Endothelial cell of umbilical vein (primary cell): ENCODE measurements at regions not wholly inside any gene's neighbourhood (a gene's known extent, or its start where the extent isn't known, plus 50 kb on each side); places are given as distances from the start of the nearest gene placed in this dataset.

Source experiments
- EZH2 ChIP-seq: IDR thresholded peaks from 2 replicates; pipeline ENCODE4 v1.6.1; 2012; ENCODE audit warnings: borderline replicate concordance, low read depth, mild to moderate bottlenecking, moderate library complexity, low read length, inconsistent platforms; ENCODE audit not compliant: severe bottlenecking
- FOS ChIP-seq: IDR thresholded peaks from 2 replicates; pipeline ENCODE4 v1.6.1; 2011; ENCODE audit warnings: mild to moderate bottlenecking, low read length, moderate library complexity, borderline replicate concordance; ENCODE audit not compliant: insufficient read depth
- JUN ChIP-seq: IDR thresholded peaks from 2 replicates; pipeline ENCODE4 v1.6.1; 2011; ENCODE audit warnings: borderline replicate concordance, low read depth; ENCODE audit not compliant: insufficient read length, insufficient read depth
- POLR2A ChIP-seq: IDR thresholded peaks from 2 replicates; pipeline ENCODE4 v1.6.1; 2012; ENCODE audit warnings: low read depth, mild to moderate bottlenecking, control low read depth, low read length
- POLR2AphosphoS5 ChIP-seq: IDR thresholded peaks from 2 replicates; pipeline ENCODE4 v1.6.1; 2012; ENCODE audit warnings: low read depth, mild to moderate bottlenecking, control low read depth, low read length, moderate library complexity; ENCODE audit not compliant: insufficient read depth
- TF ChIP-seq, protein P1 (sequence below), 2 donors: IDR thresholded peaks; 1 replicate in 1 of 2; 2 replicates in 1 of 2; pipeline ENCODE4 v1.5.1; 2011; ENCODE audit warnings: low read length in 2 of 2, mild to moderate bottlenecking in 2 of 2, moderate library complexity in 2 of 2, control low read depth in 1 of 2, inconsistent platforms in 1 of 2, low read depth in 1 of 2; ENCODE audit not compliant: insufficient read depth in 1 of 2; ENCODE audit errors: extremely low read depth in 1 of 2
- TF ChIP-seq, protein P2 (sequence below): IDR thresholded peaks from 2 replicates; pipeline ENCODE4 v1.6.1; 2011; ENCODE audit not compliant: insufficient read depth, insufficient read length

DNA sequence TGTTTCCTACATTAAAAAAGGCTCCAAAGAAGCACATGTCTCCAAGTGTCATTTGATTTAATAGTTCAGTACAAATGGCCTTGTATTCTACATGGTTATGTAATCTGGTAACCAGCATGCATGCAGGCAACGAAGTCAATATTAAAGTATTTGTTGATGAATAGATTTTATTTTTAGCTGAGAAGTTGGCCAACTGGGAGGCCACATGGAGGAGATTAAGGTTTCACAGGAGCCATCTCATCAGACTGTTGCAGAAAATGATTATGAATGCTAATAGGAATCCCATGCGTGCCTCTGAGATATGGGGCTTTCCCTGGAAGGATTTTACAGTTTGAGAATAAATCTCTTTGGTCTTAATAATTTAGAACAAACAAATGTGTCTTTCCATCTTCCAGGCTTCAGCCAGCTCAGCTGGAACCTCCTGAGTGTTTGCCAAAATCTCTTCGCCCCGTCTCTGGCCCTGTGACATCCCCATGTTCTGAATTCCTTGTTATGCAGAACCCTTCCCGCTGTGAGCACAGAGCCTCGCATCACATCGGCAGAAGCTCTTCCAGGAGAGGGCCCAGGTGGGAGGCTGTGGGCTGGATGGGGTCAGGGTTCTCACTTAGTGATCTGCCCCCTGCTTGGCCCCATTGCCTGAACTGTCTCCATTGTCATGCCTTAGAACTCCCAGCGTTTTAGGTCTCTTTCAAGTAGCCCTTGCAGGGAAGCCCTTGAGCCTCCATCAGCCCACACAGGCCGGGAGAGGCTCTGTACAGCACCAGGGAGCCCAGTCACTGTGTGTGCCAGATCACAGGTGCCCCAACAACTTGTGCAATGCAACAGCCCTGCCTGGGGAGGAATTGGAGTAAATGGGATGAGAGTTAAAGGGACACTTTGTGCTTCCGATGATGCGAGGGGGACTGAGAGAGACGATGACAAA, 190.5 kb upstream of the TWIST2 start:
- TF ChIP-seq, protein P1, sequence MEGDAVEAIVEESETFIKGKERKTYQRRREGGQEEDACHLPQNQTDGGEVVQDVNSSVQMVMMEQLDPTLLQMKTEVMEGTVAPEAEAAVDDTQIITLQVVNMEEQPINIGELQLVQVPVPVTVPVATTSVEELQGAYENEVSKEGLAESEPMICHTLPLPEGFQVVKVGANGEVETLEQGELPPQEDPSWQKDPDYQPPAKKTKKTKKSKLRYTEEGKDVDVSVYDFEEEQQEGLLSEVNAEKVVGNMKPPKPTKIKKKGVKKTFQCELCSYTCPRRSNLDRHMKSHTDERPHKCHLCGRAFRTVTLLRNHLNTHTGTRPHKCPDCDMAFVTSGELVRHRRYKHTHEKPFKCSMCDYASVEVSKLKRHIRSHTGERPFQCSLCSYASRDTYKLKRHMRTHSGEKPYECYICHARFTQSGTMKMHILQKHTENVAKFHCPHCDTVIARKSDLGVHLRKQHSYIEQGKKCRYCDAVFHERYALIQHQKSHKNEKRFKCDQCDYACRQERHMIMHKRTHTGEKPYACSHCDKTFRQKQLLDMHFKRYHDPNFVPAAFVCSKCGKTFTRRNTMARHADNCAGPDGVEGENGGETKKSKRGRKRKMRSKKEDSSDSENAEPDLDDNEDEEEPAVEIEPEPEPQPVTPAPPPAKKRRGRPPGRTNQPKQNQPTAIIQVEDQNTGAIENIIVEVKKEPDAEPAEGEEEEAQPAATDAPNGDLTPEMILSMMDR (IDR thresholded peaks at IDR 0.05; ENCODE audit: extremely low read depth in 1 of 2, insufficient read depth in 1 of 2, low read depth in 1 of 2, low read length in 2 of 2): no peak
- TF ChIP-seq POLR2A (no peak), EZH2 (no peak), POLR2AphosphoS5 (no peak), FOS (no peak), JUN (no peak)
- TF ChIP-seq, protein P2, sequence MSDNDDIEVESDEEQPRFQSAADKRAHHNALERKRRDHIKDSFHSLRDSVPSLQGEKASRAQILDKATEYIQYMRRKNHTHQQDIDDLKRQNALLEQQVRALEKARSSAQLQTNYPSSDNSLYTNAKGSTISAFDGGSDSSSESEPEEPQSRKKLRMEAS: no peak
